Neural cell (in vitro differentiated cells): ENCODE measurements at regions not wholly inside any gene's neighbourhood (a gene's known extent, or its start where the extent isn't known, plus 50 kb on each side); places are given as distances from the start of the nearest gene placed in this dataset.

Source experiments
- CTCF ChIP-seq: fragments of 450-650 bp; IDR thresholded peaks from 2 replicates; pipeline ENCODE4 v1.5.1; 2014; ENCODE audit warnings: antibody characterized with exemption, mild to moderate bottlenecking, moderate library complexity; ENCODE audit not compliant: poor library complexity, severe bottlenecking
- EZH2 ChIP-seq: fragments of 200-600, 300-800 bp; shearing (Covaris generic), sonication (generic); IDR thresholded peaks from 2 replicates; pipeline ENCODE4 v1.6.1; 2014; ENCODE audit warnings: antibody characterized with exemption, low read length, borderline replicate concordance, mild to moderate bottlenecking; ENCODE audit not compliant: insufficient read depth, poor library complexity, severe bottlenecking
- RAD21 ChIP-seq: fragments of 450-650 bp; conservative IDR thresholded peaks from 2 replicates; pipeline ENCODE4 v1.6.1; 2014; ENCODE audit warnings: antibody characterized with exemption, mild to moderate bottlenecking, moderate library complexity

GRCh38 chr3:174440253-174440701 is 418.9 kb upstream of the NAALADL2 start:
- no peak for TF ChIP-seq CTCF
- TF ChIP-seq RAD21, result no peak
- TF ChIP-seq EZH2, result no peak
